Stimulated activated CD4-positive, alpha-beta T cell treated with anti-CD3 and anti-CD28 coated beads, Interleukin-4, amount 100 ng/mL, for 4 hours (primary cell): ENCODE measurements at regions not wholly inside any gene's neighbourhood (a gene's known extent, or its start where the extent isn't known, plus 50 kb on each side); places are given as distances from the start of the nearest gene placed in this dataset.
"Not testable (repeated sequence)": the region's sequence is repeated elsewhere in the genome, so short reads cannot be mapped to it uniquely, and the experiment has no call there.

ENCODE experiments used
- DNase-seq, 2 experiments: peaks; one replicate each; pipeline ENCODE4 v3.0.0-alpha.2; 2020

DNA sequence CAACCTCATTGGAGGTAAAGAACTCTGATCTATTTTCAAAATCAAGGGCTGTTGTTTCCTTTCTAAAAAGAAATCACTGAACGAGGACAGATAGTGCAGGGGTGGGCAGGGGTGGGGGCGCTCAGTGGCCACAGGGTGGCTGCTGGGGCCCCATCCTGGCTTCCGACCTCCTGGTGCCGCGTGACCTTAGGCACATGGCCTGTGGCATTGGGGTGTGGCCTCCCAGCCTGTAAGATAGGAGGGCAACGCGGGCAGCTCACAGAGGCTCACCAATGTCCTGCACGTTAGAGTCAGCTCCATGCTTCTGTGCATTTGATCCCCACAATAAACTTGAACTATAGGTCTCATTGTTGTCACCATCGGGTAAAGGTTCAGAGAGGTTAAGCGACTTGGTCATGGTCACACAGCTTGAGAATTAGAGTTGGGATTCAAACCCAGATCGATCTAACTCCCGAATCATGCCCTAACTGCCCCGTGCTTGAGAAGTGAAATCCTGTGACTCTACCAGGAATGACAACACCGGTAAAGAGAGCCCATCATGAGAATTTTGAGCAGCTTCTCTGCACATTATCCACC lies 148.0 kb upstream of the SLC6A11 start:
- DNase-seq: no peak

DNA sequence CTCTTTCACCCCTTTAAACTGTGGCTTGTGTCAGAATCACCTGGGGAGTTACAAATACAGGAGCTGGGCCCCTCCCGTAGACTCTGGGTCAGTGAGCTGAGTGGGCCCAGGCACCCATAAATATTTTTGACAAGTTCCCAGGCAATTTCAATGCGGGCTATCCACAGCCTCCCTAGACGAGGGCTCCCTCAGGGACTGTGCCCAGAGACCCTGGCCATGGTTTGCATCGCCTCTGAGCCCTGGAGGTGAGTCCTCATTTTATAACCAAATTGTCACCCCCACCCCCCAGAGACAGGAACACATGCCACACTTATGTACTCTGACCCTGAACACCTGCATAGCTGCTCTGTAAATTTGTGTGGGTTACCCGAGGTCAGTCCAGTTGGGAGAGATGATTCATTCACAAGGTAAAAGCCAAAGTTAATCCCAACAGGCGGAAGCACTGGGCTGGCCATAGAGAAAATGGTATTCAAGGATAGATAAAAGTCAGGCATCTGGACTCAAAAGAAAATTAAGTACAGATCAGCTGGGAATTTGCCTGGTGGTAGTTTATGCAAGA lies 146.5 kb upstream of the SLC6A11 start:
- no peak for DNase-seq

DNA sequence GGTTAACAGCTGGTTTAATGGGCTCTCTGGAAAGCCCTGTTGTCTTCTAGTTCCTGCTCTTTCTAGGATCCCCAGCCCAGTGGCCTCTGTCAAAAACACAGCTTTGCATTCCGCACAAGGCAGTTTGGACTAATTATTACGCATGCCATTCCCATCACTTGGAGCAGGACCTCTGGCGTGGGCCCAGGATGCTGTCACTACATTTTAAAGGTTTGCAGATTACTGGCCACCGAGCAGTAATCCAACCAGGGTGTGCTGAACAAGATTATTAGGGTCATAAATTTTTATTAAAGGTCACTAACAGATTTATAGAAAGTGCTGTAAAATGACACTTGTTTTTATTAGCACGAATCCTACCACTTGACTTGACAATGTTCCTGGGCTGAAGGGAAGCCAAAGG lies 143.6 kb upstream of the SLC6A11 start:
- DNase-seq: no peak

DNA sequence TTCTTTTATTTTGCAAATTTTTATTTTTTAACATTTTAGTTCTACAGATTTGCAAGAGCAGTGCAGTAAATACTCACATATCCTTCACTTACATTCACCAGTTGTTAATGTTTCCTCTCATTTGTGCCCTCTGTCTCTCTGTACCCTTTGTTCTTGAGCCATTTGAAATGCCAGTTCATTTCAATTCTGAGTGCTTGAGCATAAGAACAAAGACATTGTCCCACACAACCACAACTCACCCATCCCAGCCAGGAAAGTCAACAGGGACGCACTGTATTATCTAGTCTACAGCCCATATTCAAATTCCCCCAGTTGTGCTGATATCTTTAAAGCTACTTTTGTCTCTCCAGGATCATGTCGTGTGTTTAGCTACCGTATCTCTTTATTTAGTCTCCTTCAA lies 141.4 kb upstream of the SLC6A11 start:
- DNase-seq: no peak

DNA sequence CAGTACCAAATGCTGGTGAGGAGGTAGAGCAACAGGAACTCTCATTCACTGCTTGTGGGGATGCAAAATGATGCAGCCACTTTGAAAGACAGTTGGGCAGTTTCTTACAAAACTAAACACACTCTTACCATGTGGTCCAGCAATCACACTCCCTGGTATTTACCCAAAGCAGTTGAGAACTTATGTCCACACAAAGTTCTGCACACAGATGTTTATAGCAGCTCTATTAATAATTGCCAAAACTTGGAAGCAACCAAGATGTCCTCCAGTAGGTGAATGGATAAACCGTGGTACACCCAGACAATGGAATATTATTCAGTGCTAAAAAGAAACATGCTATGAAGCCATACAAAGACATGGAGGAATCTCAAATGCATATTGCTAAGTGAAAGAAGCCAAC lies 139.1 kb upstream of the SLC6A11 start:
- no peak for DNase-seq

DNA sequence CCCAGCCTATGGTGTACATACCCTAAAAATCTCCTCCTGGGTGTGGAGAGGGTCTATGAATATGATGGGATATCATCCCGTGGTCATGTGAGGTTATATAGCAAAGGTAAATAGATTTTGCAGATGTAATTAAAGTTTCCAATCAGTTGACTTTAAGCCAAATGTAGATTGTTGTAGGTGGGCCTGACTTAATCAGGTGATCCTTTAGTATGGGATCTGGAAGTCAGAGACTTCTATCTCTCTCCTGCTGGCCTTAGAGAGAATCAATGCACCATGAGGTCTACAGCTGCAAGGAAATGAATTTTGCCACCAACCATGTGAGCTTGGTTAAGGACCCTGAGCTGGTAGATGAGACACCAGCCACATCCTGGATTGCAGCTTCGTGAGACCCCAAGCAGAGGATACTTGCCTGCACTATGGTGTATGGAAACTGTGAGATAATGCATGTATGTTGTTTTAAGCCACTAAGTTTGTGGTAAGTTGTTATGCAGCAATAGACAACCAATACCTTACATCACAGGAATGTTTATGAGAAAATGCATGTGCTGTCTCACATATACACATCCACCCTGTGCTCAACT lies 137.1 kb upstream of the SLC6A11 start:
- no peak for DNase-seq

DNA sequence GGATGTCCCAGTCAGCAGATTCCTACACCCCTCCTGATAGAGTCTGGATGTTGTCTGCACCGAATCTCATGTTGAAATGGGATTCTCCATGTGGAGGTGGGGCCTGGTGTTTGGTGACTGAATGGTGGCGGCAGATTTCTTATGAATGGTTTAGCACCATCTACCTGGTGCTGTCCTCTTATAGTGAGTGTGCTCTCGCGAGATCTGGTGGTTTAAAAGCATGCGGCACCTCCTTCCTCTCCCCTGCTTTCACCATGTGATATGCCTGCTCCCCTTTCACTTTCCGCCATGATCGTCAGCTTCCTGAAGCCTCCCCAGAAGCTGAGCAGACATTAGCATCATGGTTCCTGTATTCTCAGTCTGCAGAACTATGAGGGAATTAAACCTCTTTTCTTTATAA lies 135.2 kb upstream of the SLC6A11 start:
- DNase-seq: no peak

DNA sequence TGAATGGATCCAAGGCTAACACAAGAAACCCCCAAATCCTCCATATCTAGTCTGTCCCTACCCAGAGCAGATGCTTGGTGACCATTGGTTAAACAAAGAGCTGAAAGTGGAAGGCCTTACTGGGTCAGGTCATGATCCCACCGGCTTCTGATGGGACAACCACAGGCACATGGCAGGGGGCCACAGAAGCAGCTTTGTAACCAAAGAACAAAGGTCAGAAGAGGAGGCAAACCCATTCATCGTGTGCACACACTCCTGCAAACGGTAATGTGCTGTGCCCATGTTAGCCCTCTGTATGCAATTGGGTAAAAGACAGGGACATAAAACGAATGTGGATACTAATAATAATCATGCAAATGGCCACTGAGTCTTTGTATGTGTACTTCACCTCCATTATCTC lies 133.3 kb upstream of the SLC6A11 start:
- DNase-seq: no peak

DNA sequence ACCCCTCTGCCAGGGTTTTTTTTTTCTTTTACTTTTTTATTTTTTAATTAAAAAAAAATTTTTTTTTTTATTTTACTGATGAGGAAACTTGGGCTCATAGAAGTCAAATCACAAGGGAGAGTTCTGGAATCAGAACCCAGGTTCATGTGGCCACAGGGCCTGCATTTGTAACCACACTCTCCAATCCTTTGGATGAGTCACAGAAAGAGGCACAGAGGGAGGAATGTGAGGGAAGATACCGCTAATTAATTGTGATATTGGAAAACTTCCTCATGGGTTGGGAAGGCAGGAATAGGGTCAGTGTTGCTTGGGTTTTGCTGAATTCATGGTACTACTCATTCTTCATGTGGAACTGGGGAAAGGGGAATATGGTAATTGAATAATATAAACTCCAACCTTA lies 132.9 kb upstream of the SLC6A11 start:
- no peak for DNase-seq

DNA sequence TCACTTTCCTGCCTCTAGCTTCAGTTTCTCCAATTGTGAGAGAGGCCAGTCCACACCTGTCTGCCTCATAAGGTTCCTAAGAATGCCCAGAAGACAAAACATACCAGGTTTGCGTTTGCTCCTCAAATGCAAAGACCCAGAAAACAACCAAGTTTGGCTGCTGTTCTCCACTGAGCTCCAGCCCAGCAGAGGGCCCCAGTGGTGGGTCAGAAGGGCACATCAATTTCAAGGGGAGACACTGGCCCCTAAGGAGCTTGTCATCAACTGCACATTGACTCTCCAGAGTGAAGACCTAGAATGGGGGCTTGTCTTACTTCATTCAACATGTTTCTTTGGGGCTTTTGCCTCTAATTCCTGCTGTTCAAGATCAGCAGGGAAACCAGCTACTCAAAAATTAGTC lies 127.9 kb upstream of the SLC6A11 start:
- DNase-seq: no peak

DNA sequence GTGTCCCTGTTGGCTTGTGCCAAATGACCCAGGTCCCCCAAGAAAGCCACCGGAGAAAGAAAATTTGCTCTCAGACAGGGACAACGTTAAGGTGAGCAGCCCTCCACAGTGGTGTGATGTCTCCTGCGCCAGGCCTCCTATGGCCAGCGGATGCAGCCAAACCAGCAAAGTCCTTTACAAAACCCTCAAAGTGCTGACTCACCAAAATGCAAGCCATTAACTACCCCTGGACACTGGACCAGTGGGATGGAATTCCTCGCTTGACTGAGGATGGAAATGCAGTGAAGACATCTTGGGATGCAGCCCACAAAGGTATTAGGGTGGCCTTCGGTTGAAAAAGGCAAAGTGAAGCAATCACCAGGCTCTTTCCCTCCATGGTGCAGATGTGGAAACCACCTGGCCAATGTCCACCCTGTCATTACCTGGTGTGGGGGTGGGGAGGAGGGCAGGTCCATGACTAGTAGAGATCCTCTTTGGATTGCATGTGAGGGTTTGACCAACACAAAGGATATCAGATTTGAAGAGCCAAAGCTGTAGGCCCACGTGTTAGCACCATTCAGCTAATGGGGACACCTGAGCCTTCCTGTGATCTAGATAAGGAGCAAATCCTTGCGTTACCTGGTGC lies 127.4 kb upstream of the SLC6A11 start:
- DNase-seq: no peak

DNA sequence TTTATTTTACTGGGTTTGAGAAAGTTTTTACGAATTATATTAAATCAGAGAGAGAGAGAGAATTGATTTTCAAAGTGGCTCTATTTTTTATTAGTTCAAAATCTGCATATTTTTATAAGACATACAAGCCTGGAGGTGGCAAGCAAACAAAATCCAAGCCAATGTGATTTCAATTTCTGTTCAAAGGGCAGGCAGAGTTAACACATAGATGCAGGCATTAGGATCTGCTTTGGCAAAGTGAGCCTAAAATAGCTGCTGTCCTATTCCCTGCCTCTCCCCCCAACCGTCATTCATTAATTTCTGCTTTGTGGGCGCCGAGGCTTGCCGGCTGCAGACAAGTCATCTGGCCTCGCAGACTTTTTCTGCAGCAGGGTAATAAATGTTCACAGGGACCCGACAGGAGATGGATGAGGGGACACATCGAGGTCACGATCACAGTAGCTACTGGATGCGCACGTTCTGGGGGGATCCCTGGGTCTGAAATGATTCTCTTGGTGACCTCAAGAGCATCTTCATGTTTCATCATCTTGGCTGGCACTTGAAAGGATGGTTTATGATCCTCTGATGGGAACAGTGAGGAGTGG lies 123.9 kb upstream of the SLC6A11 start:
- DNase-seq: no peak

DNA sequence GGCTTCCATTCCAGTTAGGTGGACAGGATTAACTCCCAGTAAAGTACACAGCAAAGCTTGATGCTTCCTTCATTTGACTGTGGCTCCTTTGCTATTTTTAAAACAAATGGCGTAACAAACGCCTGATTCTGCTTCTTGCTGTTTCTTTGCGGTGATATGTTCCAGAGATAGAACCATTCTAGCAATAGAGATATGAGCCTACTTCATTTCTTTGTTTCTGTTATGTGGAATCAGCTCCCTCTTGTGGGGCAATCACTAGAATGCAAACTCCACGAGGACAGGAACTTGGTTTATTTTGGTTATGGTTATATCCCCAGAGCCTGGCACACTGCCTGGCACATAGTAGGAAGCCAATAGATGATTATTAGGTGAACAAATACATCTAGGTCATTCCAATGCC lies 122.6 kb upstream of the SLC6A11 start:
- DNase-seq: no peak

DNA sequence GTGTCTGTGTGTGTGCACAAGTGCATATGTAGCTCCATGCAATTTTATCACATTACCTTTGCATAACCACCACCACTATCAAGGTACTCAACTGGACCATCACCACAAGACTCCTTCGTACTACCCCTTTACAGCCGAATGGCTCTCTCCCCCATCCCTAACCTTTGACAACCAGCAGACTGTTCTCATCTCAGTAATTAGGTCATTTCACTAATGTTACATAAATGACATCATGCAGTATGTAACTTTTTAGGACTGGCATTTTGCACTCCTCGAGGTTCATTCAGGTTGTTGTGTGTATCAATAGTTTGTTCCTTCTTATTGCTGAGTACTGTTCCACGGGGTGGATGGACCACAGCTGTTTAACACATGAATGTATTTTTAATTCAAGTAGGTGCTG lies 121.8 kb upstream of the SLC6A11 start:
- no peak for DNase-seq

DNA sequence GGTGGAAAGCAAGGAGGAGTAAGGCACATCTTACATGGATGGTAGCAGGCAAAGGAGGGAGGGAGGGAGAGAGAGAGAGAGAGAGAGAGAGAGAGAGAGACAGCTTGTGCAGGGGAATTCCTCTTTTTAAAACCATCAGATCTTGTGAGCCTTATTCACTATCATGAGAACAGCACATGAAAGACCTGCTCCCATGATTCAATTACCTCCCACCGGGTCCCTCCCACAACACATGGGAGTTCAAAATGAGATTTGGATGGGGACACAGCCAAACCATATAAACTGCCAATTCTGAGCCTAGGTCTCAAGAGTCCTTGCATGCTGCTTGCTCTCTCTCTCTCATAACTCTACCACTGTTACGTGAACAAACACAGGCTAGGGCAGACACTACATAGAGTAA lies 120.8 kb upstream of the SLC6A11 start:
- DNase-seq: not testable (repeated sequence)

DNA sequence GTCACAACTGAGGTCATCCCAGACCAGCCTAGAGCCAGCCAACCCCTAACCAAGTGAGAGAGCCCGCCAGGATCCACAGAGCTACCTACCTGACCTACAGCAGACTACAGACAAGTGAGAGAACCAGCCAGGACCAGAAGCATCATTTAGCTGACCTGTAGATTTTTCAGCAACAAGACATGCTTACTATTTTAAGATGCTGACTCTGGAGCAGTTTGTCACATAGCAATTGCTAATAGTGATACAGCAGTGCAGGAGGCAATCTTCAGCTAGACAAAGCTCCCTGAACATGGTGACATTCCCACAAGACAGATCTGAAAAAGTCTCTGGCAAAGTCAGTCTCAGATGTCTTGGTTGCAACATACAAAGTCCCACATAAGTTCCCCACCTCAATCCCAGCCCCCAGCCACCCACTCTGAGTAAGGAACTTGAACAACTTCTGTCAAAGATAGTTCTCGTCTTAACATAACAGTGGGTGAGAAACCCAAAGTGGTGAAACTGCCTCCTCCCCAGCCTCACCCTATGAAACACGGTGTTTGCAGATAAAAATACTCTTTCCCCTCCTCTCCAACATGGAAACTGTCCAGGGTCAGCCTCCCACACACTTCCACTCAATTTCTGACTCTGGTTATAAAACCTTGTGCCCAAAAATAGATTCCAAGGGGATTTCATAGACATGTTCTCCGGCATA lies 120.3 kb upstream of the SLC6A11 start:
- DNase-seq: no peak

DNA sequence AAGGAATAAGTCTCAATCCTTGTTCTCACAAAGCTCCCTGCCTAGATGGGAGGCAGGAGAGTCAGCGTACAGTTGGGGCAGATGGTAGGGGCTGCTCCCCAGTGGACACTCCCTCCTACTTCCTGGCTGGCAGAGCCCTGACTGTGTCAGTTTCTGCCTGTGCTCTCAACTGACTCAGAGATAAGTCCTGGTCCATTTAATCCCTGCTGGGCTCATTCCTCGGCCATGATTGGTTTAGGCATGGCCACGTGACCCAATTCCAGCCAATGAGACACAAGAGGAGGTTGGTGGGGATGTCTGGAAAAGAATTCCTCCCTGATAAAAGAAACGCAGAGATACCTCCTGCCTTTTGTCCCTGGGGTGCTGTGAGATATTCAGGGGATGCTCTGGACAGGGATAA lies 118.1 kb upstream of the SLC6A11 start:
- DNase-seq: no peak

DNA sequence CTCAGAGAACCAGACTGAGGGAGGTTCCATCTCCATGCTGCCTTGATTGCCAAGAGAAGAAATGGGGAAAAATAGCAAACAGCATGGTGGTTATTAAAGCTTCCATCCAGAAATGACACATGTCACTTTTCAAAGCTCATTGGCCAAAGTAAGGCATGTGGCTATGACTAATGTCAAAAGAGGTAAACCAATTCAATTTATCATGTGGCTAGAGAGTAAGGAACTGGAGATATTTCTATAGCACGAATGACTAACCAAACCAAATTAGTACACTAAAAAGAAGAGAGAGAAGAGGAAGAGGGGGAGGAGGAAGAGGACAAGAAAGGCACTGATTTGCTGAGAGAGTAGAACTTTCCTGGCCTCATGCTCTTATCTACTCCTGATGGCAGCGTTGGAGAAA lies 115.2 kb upstream of the SLC6A11 start:
- DNase-seq: no peak

DNA sequence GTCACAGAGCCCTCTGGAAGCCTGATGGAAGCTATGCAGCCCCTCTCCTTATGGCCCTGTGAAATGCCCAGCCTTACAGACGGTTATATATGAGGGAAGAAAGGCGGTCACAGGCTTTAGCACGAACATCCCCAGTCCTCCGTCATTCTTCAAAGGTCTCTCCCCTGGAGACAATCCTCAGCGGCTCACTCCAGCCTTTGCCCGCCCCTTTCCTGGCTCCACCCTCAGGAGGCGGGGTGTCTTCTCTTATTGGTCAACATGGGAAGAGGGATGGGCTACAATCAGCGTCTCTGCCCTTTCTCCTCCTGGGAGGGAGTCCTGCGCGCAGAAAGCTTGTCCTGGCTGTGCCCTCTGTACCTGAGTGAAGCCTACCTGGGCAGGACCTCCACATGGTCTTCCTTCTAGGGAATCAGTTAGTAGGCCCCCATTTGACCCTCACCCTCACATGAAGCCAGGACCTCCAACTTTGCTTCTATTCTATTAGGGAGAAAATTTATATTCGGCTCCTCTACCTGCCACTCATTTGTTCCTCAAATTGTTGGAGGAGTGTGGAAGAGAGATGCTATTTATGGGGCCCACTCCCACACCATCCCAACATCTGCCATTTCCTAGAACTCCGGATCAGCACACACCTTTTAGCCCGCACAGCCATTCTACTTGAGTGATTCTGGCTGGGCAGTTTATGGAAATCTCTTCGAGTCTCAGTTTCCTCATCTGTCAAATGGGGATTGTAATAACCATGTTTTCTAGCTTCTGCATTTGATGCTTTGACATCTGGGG lies 112.9 kb upstream of the SLC6A11 start:
- DNase-seq: no peak

DNA sequence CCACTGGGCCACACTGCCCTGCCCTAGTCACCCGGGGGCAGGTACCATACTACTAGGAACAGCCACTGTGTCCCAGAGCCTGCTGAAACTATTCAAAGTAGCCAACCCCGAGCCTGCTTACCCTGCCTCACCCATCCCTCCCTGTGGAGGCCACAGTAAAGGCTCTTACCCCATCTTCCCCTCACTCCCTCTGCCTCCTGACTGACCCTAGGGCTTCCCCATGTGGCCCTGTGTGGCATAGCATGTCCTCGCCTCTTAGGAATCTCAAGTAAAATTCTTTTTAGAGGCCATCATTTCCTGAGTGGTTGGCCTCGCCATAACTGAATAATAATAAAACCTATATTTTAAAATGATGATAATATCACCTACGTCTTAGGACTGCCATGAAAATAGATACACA lies 112.2 kb upstream of the SLC6A11 start:
- DNase-seq: no peak

DNA sequence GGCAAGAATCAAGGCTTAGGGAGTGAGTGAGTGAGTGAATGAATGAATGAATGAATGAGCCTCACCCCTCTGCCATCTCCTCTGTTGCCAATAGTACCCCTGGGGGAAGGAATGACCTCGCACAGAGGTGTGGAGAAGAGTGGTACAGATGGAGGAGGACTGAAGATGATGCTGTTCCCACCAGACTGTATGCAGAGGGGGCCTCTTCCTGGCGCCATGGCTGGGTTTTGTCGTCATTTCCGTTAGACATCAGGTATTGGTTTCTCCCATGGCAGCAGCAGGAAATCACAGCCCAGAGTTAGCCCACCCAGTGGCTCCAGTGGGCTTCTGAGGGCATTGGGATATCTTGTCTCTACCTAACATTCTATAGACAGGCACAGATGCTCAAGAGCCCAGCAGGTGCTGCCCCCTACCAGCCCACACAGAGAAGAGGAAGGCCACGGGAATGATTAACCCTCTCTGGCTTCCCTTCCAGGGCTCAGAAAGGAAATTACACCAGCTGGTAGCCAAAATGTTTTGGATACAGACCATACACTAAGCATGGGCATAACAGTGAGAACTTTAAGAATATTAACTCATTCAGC lies 109.8 kb upstream of the SLC6A11 start:
- DNase-seq: no peak

DNA sequence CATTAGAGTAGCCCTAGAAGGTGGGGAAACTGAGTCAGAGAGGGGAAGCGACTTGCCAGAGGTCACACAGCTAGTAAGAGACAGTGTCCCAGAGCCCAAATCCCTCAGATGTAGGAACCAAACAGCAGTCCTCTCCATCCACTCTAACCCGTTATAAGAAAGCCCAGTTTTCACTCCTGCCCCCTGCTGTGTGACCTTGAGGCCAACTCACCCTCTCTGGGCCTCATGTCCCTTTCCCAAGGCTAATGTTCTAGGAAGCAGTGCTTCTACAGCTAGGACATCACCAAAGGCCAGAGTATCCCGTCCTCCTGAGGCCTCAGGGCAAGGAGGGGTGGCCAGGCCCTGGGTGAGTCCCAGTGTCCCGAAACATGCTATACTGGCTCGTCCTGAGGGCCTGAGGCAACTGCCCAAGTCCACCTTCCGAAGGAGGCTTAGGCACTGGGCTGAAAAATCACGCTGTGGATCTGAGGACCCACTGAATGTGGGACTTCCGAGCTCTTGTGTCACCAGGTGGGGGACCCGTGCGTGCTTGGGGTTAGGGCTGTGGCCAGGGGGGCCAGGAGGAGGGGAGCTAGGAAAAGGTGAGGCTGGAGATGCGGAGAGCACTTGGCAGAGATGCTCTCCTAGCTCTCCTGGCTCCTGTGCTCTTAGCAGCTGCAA lies 109.2 kb upstream of the SLC6A11 start:
- no peak for DNase-seq
